D721Med (cell line): ENCODE measurements at regions not wholly inside any gene's neighbourhood (a gene's known extent, or its start where the extent isn't known, plus 50 kb on each side); places are given as distances from the start of the nearest gene placed in this dataset.

ENCODE experiments used
- DNase-seq: peaks from one replicate; pipeline ENCODE4 v3.0.0; 2011; ENCODE audit warnings: low spot score; ENCODE audit not compliant: insufficient read length
- FAIRE-seq: peaks from 2 replicates; lab custom pipeline; 2011; peaks lifted over from hg19 to GRCh38; lab: Jason Lieb, UNC
- CTCF ChIP-seq: IDR thresholded peaks from 2 replicates; pipeline ENCODE4 v1.5.1; 2012; ENCODE audit warnings: mild to moderate bottlenecking, control low read depth; ENCODE audit not compliant: insufficient read depth; ENCODE audit errors: missing control alignments

DNA sequence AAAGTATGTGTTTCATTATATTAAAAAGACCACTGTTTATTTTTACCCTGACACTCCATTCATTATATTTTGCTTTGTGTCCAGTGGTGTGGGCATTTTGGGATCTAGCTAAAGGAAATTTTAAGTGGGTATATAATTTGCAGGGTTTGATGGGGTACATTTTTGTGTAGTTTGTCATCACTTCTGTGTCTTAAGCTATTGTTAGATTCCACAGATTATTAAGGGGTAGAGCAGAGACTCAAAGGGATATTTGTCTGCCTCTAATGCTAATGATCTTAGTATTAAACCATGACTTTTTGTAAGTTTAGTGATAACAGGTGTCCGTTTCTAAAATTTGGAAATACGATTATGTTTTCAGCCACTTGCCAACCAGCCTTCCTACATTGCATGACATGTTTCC lies 731.6 kb downstream of the BRINP1 start:
- FAIRE-seq, result no peak
- TF ChIP-seq CTCF, result no peak
- no peak for DNase-seq

GRCh38 chr9:118640836-118641560 lies 728.2 kb downstream of the BRINP1 start:
- DNase-seq (no peak), FAIRE-seq (no peak)
- no peak for TF ChIP-seq CTCF

DNA sequence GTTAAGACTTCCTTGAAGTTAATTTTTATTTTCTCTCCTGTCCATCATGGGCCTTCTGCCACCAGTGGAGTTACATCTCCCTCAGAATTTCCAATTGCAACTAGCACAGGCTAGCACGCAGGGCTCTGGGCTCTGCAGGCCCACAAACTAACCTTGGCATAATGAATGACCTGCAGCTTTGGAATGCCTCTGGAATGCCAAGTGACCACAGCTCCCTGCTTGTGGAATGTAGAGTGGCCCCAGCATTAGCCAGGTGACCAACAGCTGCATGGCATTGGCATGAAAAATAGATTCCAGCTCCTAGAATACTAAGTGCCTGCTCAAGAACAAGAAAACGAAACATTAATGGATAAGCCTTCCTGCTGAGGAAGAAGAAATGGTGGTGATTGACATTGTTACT lies 726.1 kb downstream of the BRINP1 start:
- DNase-seq (no peak), FAIRE-seq (no peak)
- TF ChIP-seq CTCF, result no peak

DNA sequence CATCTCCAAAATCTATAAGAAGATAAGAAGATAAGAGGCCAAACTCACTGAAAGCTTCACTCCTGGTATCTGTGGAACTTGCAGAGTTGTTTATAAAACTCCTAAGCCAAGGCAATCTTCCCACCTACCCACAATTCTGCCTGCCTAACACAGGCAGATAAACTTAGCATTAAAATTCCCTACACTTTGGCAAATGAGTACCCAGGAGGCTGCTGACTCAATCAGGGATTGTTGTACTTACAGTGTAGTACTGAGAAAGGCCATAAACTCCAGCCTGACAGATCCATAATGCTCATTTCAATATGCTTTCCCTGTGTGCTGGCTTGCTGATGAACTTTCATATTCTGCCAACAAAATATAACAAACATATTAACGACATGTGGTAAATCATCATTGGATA lies 725.2 kb downstream of the BRINP1 start:
- DNase-seq (no peak), FAIRE-seq (no peak)
- no peak for TF ChIP-seq CTCF

DNA sequence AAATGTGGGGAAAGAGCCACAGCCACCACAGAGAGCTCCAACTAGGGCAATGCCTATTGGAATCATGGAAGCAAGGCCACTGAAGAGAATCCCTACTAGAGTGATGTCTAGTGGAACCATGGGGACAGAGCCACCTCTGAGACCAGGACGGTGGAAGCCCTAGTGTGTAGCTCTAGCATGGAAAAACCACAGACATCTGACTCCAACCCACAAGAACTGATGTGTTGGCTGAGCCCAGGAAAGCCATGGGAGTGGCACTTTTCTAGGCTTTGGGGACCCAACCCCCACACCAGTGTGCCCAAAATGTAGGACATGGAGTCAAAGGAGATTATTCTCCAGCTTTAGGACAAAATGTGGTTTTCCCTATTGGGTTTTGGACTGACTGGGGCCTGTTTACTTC lies 721.9 kb downstream of the BRINP1 start:
- no peak for FAIRE-seq
- no peak for TF ChIP-seq CTCF
- no peak for DNase-seq

GRCh38 chr9:118650417-118650816 lies 718.8 kb downstream of the BRINP1 start:
- DNase-seq (no peak), FAIRE-seq (no peak)
- TF ChIP-seq CTCF, result no peak

DNA sequence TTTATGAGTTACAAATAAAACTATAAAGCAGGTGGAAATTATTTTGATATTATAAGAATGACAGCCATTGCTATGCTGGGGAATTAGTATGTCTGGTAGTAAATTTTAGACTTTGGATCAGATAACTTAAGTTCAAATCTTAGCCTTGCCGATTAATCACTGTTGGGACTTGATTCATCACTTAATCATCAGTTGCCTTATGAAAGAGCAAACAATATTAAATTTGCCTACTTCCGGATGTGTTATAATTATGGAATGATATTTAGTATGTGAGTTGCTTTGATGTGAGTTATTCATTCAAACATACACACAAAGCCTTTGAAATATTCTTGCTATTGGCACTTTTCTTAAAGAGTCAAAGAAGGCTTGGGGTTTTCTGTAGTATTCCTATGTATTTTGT lies 717.7 kb downstream of the BRINP1 start:
- DNase-seq (no peak), FAIRE-seq (no peak)
- TF ChIP-seq CTCF, result no peak
